ENCODE measurements at regions not wholly inside any gene's neighbourhood (a gene's known extent, or its start where the extent isn't known, plus 50 kb on each side); places are given as distances from the start of the nearest gene placed in this dataset.

DNA sequence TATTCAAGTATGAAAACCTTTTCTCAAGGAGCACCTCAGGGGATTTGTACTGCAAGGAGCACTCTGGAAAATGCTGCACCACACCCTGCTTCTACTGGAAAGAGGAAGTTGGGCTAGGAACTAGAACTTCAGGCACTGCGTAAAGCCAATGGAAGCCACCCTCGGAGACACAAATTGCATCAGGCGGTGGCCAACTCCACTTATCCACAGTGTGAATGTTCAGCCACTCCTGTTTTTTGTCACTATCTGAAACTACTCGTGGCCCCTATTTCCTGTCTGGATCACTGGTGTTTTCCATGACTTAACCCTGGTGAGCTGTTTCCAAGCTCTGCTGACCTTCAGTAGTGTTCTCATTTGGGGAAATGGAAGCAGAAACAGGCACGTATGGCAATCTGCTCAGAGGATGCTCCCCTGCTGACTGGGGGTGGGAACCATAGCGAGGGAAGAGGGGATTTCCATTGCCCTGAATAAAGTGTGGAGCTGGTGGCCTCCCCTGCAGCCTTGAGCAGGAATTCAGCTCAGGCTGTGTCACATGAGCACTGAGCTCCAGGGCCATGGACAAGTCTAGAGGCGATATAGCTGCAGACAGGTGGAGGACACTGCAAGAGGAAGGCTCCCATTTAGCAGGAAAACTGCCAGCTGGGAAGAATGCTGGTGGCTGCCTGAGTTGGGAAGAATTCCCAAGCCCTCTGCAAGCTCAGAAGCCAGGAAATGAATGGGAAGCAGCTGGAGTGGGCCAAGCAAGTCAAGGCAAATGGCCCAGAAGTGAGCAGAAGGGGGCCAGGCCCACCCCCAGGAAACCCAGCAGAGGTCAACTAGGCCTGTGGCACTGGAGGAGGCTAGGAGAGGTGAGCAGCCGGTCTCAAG is 50.5 kb upstream of the RAP1B start:
- no peak for DNase-seq
- POLR2A ChIA-PET = interaction anchor here (0.8 kb wide), 1 partner anchor 168 kb away, joined by 4 read pairs; no protein-coding TSS in a partner anchor
- H3K9me3 Mint-ChIP-seq = peaks cover 2% of the 10 kb centered on the region
- CTCF ChIA-PET = interaction anchor here (0.8 to 1.5 kb wide), 4 partner anchors 10 to 34 kb away, joined by 3 read pairs; no protein-coding TSS in a partner anchor
- peaks cover 3% of the 10 kb centered on the region for H3K36me3 Mint-ChIP-seq (ENCODE audit: low read depth)
- H3K27me3 Mint-ChIP-seq = peaks cover 4% of the 10 kb centered on the region
- H3K4me3 Mint-ChIP-seq = no peak overlapping the region
- peak overlapping the region; percentile 31 for H3K27ac Mint-ChIP-seq
- peaks cover 23% of the 10 kb centered on the region for H3K4me1 Mint-ChIP-seq

DNA sequence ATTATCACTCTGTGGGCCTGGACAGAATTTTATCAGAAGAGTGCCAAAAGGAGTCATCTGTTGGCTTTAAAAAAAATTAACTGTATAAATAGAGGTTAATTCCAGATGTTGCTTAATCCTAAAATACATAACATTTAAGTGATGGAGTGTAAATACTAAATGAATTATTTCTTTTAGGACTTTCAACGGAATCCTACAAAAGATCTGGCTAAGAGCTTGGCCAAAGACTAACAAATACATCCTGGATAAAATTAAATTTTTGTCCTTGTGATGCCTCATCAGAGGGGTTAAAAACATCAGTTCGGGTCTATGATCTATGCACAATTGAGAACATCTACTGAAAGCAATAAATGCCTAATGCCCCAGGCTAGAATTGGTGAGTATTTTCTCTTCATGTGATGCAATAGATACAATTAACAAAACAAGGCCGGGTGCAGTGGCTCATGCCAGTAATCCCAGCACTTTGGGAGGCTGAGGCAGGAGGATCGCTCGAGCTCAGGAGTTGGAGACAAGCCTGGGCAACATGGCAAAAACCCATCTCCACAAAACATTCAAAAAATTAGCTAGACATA is 49.8 kb upstream of the RAP1B start:
- no peak overlapping the region for H3K27ac Mint-ChIP-seq
- ChIA-PET POLR2A (no interaction called here), CTCF (interaction anchor here (0.8 to 1.5 kb wide), 4 partner anchors 11 to 35 kb away, joined by 3 read pairs; no protein-coding TSS in a partner anchor)

More for the DNA sequence above, 49.8 kb upstream of the RAP1B start:
- H3K36me3 Mint-ChIP-seq (ENCODE audit: low read depth) = no peaks in the 10 kb centered on the region
- no peak for DNase-seq
- H3K4me3 Mint-ChIP-seq = no peak overlapping the region
- H3K9me3 Mint-ChIP-seq = no peaks in the 10 kb centered on the region
- H3K4me1 Mint-ChIP-seq = peaks cover 27% of the 10 kb centered on the region
- H3K27me3 Mint-ChIP-seq = no peaks in the 10 kb centered on the region
